ENCODE measurements at regions not wholly inside any gene's neighbourhood (a gene's known extent, or its start where the extent isn't known, plus 50 kb on each side); places are given as distances from the start of the nearest gene placed in this dataset.

DNA sequence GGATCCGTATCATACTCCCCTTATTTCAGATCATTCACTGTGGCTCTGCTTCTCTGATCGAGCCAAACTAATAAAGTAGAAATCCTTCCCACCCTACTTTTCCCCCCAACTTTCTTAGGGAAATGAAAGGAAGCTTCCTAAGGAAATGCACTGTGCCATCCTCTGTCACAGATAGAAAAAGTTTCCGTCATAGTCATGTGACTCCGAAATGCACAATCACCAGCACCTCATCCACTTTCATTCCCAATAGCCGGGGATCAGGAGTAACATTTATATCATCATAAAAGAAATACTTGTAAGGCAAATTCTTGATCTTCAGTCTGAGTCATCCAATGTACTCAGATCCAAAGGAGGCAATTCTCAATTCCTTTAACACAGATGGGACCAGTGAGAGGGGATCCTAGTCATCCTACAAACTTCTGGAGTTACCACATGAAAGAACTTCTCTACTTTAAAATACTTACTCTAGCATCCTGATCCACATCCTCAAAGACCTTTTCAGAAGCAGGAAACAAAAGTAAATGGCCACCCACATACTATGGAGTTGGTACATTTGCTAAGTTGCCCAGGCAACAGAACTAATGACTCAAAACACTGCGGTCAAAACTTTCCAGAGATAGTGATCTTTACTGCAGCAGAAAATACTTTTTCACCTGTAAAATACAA lies 97.8 kb upstream of the ZC3H11B start:
- no peak overlapping the region for H4K5ac ChIP-seq (ENCODE audit: low read depth, low read length)
- H3K14ac ChIP-seq (replicated peaks; ENCODE audit: low read depth, low read length): no peak overlapping the region
- H3K27ac ChIP-seq (ENCODE audit: insufficient read depth, low read length): no peak overlapping the region
- dilution Hi-C loops (cut with HindIII; ENCODE audit: low sequenced_read_pairs, unreplicated experiment): no loop called here
- H3K36me3 ChIP-seq (ENCODE audit: control insufficient read depth, insufficient read depth, low read length): no peaks in the 10 kb centered on the region
- ChIA-PET CTCF (no interaction called here), POLR2A (ENCODE audit: unreplicated experiment) (no interaction called here)
- no peak overlapping the region for H3K4ac ChIP-seq (ENCODE audit: low read depth, low read length)
- no peak overlapping the region for H2BK5ac ChIP-seq (ENCODE audit: low read depth, low read length, poor library complexity, severe bottlenecking)
- no peak overlapping the region for H3K56ac ChIP-seq (ENCODE audit: extremely low read depth, insufficient read depth, low read length)
- BruUV-seq (replicated peaks): no TSS peak
- H3K18ac ChIP-seq (ENCODE audit: low read depth, low read length): no peak overlapping the region
- no peak overlapping the region for H3K4me2 ChIP-seq (ENCODE audit: low read depth, low read length)
- no peaks in the 10 kb centered on the region for H3K9me1 ChIP-seq (ENCODE audit: insufficient read depth, low read length)
- in situ Hi-C loops (cut with MboI; ENCODE audit: low sequenced_read_pairs): no loop called here
- 63% methylated on average over 1 of the region's 6 CpGs; no CpG with 5 or more reads in 1 of the 2 experiments for WGBS, 2 experiments (ENCODE audit: extremely low coverage in 2 of 2, insufficient read length in 1 of 2)
- H3K9ac ChIP-seq (ENCODE audit: low read depth, low read length): no peak overlapping the region
- H3K23ac ChIP-seq (ENCODE audit: low read depth, low read length): no peak overlapping the region
- no peak overlapping the region for H2AFZ ChIP-seq (replicated peaks; ENCODE audit: low read length, poor library complexity)
- no peak overlapping the region for H4K8ac ChIP-seq (ENCODE audit: low read depth in 2 of 2, low read length in 2 of 2)
- H3K27me3 ChIP-seq (ENCODE audit: control insufficient read depth, insufficient read depth, low read length): no peaks in the 10 kb centered on the region
- H3K4me3 ChIP-seq (ENCODE audit: insufficient read depth, low read depth, low read length): no peak overlapping the region
- no peak overlapping the region for H2BK120ac ChIP-seq (ENCODE audit: low read depth, low read length)
- no peaks in the 10 kb centered on the region for H3K79me1 ChIP-seq (ENCODE audit: low read depth in 1 of 2, low read length in 2 of 2)
- H3K9me3 ChIP-seq (ENCODE audit: control insufficient read depth, insufficient read depth, low read length): no peaks in the 10 kb centered on the region
- H2AK9ac ChIP-seq (replicated peaks; ENCODE audit: low read depth, low read length, poor library complexity): no peak overlapping the region
- H2AK5ac ChIP-seq (ENCODE audit: low read depth, low read length): no peak overlapping the region
- ATAC-seq (ENCODE audit: low read depth) (peak; percentile 48; the same call in 1 of the 2 replicates), DNase-seq (peak; percentile 84)
- TF ChIP-seq RCOR1 (IDR thresholded peaks at IDR 0.05; ENCODE audit: insufficient replicate concordance, low read length): no peak
- TF ChIP-seq MXI1 (IDR thresholded peaks at IDR 0.05; ENCODE audit: borderline replicate concordance, low read depth, low read length): no peak
- no peak for TF ChIP-seq MAZ (IDR thresholded peaks at IDR 0.05; ENCODE audit: borderline replicate concordance, low read depth, low read length)
- TF ChIP-seq, protein P1, sequence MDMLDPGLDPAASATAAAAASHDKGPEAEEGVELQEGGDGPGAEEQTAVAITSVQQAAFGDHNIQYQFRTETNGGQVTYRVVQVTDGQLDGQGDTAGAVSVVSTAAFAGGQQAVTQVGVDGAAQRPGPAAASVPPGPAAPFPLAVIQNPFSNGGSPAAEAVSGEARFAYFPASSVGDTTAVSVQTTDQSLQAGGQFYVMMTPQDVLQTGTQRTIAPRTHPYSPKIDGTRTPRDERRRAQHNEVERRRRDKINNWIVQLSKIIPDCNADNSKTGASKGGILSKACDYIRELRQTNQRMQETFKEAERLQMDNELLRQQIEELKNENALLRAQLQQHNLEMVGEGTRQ (IDR thresholded peaks at IDR 0.05; ENCODE audit: low read depth, low read length): no peak
- TF ChIP-seq RAD21 (IDR thresholded peaks at IDR 0.05; ENCODE audit: low read length): no peak
- no peak for TF ChIP-seq SMC3 (IDR thresholded peaks at IDR 0.05; ENCODE audit: low read depth, low read length)
- no peak for TF ChIP-seq MAFK (IDR thresholded peaks at IDR 0.05; ENCODE audit: low read depth, low read length)
- TF ChIP-seq NFE2L2 (IDR thresholded peaks at IDR 0.05; ENCODE audit: low read depth, low read length): no peak
- TF ChIP-seq BHLHE40 (IDR thresholded peaks at IDR 0.05; ENCODE audit: low read depth, low read length): no peak
- no peak for TF ChIP-seq POLR2A (IDR thresholded peaks at IDR 0.05; ENCODE audit: low read depth, low read length)
- TF ChIP-seq, protein P2, sequence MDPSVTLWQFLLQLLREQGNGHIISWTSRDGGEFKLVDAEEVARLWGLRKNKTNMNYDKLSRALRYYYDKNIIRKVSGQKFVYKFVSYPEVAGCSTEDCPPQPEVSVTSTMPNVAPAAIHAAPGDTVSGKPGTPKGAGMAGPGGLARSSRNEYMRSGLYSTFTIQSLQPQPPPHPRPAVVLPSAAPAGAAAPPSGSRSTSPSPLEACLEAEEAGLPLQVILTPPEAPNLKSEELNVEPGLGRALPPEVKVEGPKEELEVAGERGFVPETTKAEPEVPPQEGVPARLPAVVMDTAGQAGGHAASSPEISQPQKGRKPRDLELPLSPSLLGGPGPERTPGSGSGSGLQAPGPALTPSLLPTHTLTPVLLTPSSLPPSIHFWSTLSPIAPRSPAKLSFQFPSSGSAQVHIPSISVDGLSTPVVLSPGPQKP (IDR thresholded peaks at IDR 0.05; ENCODE audit: borderline replicate concordance, low read depth, low read length): no peak
- no peak for TF ChIP-seq FOS (IDR thresholded peaks at IDR 0.05; ENCODE audit: low read depth, low read length)
- TF ChIP-seq RFX5 (IDR thresholded peaks at IDR 0.05; ENCODE audit: low read depth, low read length): no peak
- no peak for TF ChIP-seq CEBPB (IDR thresholded peaks at IDR 0.05; ENCODE audit: low read depth, low read length)
- TF ChIP-seq, protein P3, sequence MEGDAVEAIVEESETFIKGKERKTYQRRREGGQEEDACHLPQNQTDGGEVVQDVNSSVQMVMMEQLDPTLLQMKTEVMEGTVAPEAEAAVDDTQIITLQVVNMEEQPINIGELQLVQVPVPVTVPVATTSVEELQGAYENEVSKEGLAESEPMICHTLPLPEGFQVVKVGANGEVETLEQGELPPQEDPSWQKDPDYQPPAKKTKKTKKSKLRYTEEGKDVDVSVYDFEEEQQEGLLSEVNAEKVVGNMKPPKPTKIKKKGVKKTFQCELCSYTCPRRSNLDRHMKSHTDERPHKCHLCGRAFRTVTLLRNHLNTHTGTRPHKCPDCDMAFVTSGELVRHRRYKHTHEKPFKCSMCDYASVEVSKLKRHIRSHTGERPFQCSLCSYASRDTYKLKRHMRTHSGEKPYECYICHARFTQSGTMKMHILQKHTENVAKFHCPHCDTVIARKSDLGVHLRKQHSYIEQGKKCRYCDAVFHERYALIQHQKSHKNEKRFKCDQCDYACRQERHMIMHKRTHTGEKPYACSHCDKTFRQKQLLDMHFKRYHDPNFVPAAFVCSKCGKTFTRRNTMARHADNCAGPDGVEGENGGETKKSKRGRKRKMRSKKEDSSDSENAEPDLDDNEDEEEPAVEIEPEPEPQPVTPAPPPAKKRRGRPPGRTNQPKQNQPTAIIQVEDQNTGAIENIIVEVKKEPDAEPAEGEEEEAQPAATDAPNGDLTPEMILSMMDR (conservative IDR thresholded peaks at IDR 0.05; ENCODE audit: low read depth, low read length): no peak
- TF ChIP-seq CHD1 (IDR thresholded peaks at IDR 0.05; ENCODE audit: low read depth, low read length): no peak
- intact Hi-C loops (cut with micrococcal nuclease): no loop called here
- no peaks in the 10 kb centered on the region for H3K4me1 ChIP-seq (ENCODE audit: control insufficient read depth, insufficient read depth, low read length)
- no peak overlapping the region for H2BK15ac ChIP-seq (ENCODE audit: low read depth, low read length)
- no peak overlapping the region for H2BK20ac ChIP-seq (ENCODE audit: low read depth, low read length)
- no peaks in the 10 kb centered on the region for H4K20me1 ChIP-seq (ENCODE audit: insufficient read depth, low read length)
- H4K91ac ChIP-seq (ENCODE audit: insufficient read depth, low read depth, low read length): no peak overlapping the region
